HepG2 (cell line): ENCODE measurements at regions not wholly inside any gene's neighbourhood (a gene's known extent, or its start where the extent isn't known, plus 50 kb on each side); places are given as distances from the start of the nearest gene placed in this dataset.

Source experiments
- ARID3A ChIP-seq: IDR thresholded peaks from 2 replicates; pipeline ENCODE4 v1.6.1; 2012; ENCODE audit warnings: low read depth, low read length, improper control_type of control experiment
- CREM ChIP-seq, 2 experiments: sonication (generic) in 1 of 2; formaldehyde crosslinking in 1 of 2; IDR thresholded peaks; 2 replicates each; pipeline versions ENCODE4 v1.4.0 to v1.6.1; 2016 to 2020; ENCODE audit warnings: antibody characterized with exemption in 1 of 2, mild to moderate bottlenecking in 1 of 2, missing genetic modification reagents in 1 of 2
- DRAP1 ChIP-seq: IDR thresholded peaks from 2 replicates; pipeline ENCODE4 v1.6.1; 2016; ENCODE audit warnings: missing genetic modification reagents, missing compliant biosample characterization
- KLF11 ChIP-seq: IDR thresholded peaks from 2 replicates; pipeline ENCODE4 v1.6.1; 2016; ENCODE audit warnings: missing compliant biosample characterization
- MYNN ChIP-seq: sonication (generic); formaldehyde crosslinking; IDR thresholded peaks from 2 replicates; pipeline ENCODE4 v1.4.0; 2020; ENCODE audit warnings: mild to moderate bottlenecking, low read depth, missing genetic modification reagents
- SALL1 ChIP-seq: sonication (generic); formaldehyde crosslinking; IDR thresholded peaks from 2 replicates; pipeline ENCODE4 v1.8.0; 2022; ENCODE audit warnings: mild to moderate bottlenecking, missing genetic modification reagents
- SKIL ChIP-seq: sonication (generic); formaldehyde crosslinking; IDR thresholded peaks from 2 replicates; pipeline ENCODE4 v1.8.0; 2022; ENCODE audit warnings: missing genetic modification reagents, mild to moderate bottlenecking, moderate library complexity, borderline replicate concordance
- SNAPC4 ChIP-seq: sonication (generic); formaldehyde crosslinking; IDR thresholded peaks from 2 replicates; pipeline ENCODE4 v1.4.0; 2020; ENCODE audit warnings: mild to moderate bottlenecking, missing genetic modification reagents
- TEF ChIP-seq: sonication (generic); formaldehyde crosslinking; IDR thresholded peaks from 2 replicates; pipeline ENCODE4 v1.5.0; 2020; ENCODE audit warnings: missing genetic modification reagents
- ZBTB14 ChIP-seq: sonication (generic); formaldehyde crosslinking; IDR thresholded peaks from 2 replicates; pipeline ENCODE4 v1.4.0; 2020; ENCODE audit warnings: missing genetic modification reagents
- ZBTB3 ChIP-seq: sonication (generic); formaldehyde crosslinking; IDR thresholded peaks from 2 replicates; pipeline ENCODE4 v1.4.0; 2020; ENCODE audit warnings: low read depth, mild to moderate bottlenecking, moderate library complexity, missing genetic modification reagents, borderline replicate concordance
- ZBTB39 ChIP-seq: sonication (generic); formaldehyde crosslinking; IDR thresholded peaks from 2 replicates; pipeline ENCODE4 v1.5.0; 2020; ENCODE audit warnings: missing genetic modification reagents
- ZUFSP ChIP-seq: sonication (generic); formaldehyde crosslinking; IDR thresholded peaks from 2 replicates; pipeline ENCODE4 v1.9.0; 2021; ENCODE audit warnings: missing genetic modification reagents, mild to moderate bottlenecking, borderline replicate concordance

GRCh38 chr21:28256420-28256831 is 736.3 kb downstream of the LTN1 start (continued):
- TF ChIP-seq SNAPC4 (CRISPR knock-in tag) (no peak), ZBTB39 (no peak), SALL1 (CRISPR knock-in tag) (peak; percentile 64; the same call in 1 of the 2 replicates), CREM (IDR thresholded peaks at IDR 0.05) (peak; percentile 74; the same call in 1 of the 2 replicates), CREM (CRISPR knock-in tag; IDR thresholded peaks at IDR 0.05) (no peak), ARID3A (peak; percentile 70), MYNN (CRISPR knock-in tag) (no peak), KLF11 (CRISPR knock-in tag) (no peak), ZUFSP (CRISPR knock-in tag) (no peak), ZBTB3 (no peak), ZBTB14 (no peak), SKIL (CRISPR knock-in tag) (peak; percentile 52; the same call in 1 of the 2 replicates), TEF (CRISPR knock-in tag) (no peak), DRAP1 (CRISPR knock-in tag) (peak; percentile 35; the same call in 1 of the 2 replicates)
